ENCODE measurements at regions not wholly inside any gene's neighbourhood (a gene's known extent, or its start where the extent isn't known, plus 50 kb on each side); places are given as distances from the start of the nearest gene placed in this dataset.

DNA sequence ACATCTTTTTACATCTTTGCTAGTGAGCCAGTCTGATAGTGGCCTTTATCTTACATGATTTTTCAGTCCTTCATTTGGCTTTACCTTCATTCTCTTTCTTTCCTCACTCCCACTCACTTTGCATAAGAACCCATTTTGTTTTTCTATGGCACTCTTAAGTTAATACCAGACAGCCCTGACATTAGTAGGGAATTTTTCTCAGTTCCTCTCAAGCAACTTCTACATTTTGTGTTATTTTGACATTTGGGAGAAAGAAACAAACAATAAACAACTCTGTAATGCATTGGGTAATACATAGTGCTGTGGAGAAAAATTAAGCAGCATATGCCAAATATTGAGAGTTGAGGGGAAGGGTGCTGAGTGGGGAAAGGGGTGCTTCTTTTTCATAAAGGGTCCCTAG, 524.1 kb upstream of the JAG1 start:
- peaks cover 18% of the 10 kb centered on the region for H3K4me1 Mint-ChIP-seq (ENCODE audit: low read depth, unreplicated experiment)
- no peaks in the 10 kb centered on the region for H3K27me3 Mint-ChIP-seq (ENCODE audit: unreplicated experiment)
- H3K9me3 Mint-ChIP-seq (ENCODE audit: low read depth, unreplicated experiment) = no peaks in the 10 kb centered on the region
- no peak overlapping the region for H3K4me3 Mint-ChIP-seq (ENCODE audit: low read depth, unreplicated experiment)
- no peak overlapping the region for H3K27ac Mint-ChIP-seq (ENCODE audit: unreplicated experiment)
- BruUV-seq (replicated peaks) = no TSS peak
- CTCF ChIA-PET = no interaction called here
- TF ChIP-seq, protein P1, sequence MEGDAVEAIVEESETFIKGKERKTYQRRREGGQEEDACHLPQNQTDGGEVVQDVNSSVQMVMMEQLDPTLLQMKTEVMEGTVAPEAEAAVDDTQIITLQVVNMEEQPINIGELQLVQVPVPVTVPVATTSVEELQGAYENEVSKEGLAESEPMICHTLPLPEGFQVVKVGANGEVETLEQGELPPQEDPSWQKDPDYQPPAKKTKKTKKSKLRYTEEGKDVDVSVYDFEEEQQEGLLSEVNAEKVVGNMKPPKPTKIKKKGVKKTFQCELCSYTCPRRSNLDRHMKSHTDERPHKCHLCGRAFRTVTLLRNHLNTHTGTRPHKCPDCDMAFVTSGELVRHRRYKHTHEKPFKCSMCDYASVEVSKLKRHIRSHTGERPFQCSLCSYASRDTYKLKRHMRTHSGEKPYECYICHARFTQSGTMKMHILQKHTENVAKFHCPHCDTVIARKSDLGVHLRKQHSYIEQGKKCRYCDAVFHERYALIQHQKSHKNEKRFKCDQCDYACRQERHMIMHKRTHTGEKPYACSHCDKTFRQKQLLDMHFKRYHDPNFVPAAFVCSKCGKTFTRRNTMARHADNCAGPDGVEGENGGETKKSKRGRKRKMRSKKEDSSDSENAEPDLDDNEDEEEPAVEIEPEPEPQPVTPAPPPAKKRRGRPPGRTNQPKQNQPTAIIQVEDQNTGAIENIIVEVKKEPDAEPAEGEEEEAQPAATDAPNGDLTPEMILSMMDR (IDR thresholded peaks at IDR 0.05; ENCODE audit: unreplicated experiment) = no peak
- peaks cover 6% of the 10 kb centered on the region for H3K36me3 Mint-ChIP-seq (ENCODE audit: insufficient read depth, unreplicated experiment)
- intact Hi-C loops (cut with micrococcal nuclease; ENCODE audit: unreplicated experiment) = no loop called here
- no peak for DNase-seq

- CTCF ChIA-PET = no interaction called here
- H3K27me3 Mint-ChIP-seq (ENCODE audit: unreplicated experiment) = no peaks in the 10 kb centered on the region
- no peak for DNase-seq
- H3K9me3 Mint-ChIP-seq (ENCODE audit: low read depth, unreplicated experiment) = no peaks in the 10 kb centered on the region
- TF ChIP-seq, protein P1 (IDR thresholded peaks at IDR 0.05; ENCODE audit: unreplicated experiment) = no peak
- H3K4me3 Mint-ChIP-seq (ENCODE audit: low read depth, unreplicated experiment) = no peak overlapping the region
- H3K27ac Mint-ChIP-seq (ENCODE audit: unreplicated experiment) = no peak overlapping the region
- H3K4me1 Mint-ChIP-seq (ENCODE audit: low read depth, unreplicated experiment) = peaks cover 22% of the 10 kb centered on the region
- no TSS peak for BruUV-seq (replicated peaks)
- intact Hi-C loops (cut with micrococcal nuclease; ENCODE audit: unreplicated experiment) = loop anchor here (10.0 kb wide), 3 partner anchors 106 to 336 kb away; no protein-coding TSS in a partner anchor
- H3K36me3 Mint-ChIP-seq (ENCODE audit: insufficient read depth, unreplicated experiment) = peaks cover 6% of the 10 kb centered on the region
These were observed 526.6 kb upstream of the JAG1 start for GRCh38 chr20:11200423-11200822.

DNA sequence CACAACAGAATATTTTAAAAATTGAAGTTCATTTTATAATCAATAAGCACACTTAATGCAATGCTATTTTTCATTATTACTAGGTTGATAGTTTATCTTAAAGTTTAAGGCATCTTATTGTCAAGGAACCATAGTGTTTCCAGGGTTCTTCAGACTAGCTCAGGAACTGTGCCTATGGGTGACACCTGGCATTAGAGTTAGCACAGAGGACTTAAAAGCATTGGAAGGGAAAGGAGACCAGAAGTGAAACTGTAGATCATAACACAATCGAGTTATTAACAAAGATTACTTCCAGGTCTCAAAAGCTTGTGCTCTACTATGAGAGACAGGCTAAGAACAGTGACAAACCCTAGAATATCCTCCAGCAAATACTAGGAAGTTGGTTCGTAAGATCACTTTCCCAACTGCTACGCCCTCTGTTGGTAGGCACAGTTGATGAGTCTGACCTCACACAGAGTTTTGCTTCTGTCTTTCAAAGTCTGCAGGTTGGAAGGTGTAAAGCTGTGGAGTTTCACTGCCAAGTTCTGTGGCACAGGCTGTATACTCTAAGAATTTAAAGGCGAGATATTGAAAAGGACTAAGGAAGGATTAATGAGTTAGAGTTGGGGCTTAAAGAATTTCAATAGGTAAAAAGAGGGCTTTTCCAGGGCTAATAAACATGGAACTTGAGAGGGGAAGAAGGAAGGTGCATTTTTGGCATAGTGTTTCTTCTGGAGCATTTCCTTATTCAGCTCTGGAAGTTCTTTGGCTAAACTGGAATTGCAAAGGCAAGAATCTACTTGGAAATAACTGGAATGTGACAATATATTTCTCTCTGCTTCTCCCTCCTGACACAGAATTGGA, 531.3 kb upstream of the JAG1 start:
- no peaks in the 10 kb centered on the region for H3K27me3 Mint-ChIP-seq (ENCODE audit: unreplicated experiment)
- CTCF ChIA-PET = interaction anchor here (0.6 to 1.3 kb wide), 10 partner anchors 15 to 649 kb away, joined by 3 to 6 read pairs (median 3); no protein-coding TSS in a partner anchor
- no TSS peak for BruUV-seq (replicated peaks)

DNA sequence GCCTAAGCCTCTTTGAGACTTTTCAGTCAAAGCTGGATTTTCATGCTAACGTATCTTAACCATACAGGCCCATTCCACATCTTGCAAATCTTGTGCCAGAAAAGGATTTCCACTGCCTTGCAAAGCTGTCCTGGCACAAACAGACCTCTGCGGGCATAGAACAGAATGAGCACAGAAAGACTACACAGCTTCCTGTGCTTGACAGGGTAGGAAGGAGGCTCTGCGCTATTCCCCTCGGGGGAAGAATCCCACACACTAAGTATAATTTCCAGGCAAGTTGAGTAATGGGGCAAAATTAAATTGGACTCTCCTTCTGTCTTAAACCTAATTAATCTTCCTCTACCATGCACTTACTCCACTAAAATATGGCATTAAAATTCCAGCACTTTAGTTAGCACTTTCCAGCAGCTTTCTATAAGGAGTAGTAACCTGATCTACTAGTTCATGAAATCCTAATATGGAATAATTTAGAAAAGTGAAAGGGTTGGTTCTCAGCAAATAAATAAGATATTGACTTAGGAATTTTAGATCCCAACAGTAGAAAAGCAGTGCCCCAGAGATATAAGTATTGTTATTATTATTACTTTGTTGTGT, 532.1 kb upstream of the JAG1 start:
- intact Hi-C loops (cut with micrococcal nuclease; ENCODE audit: unreplicated experiment) = loop anchor here (2.0 to 10.0 kb wide), 10 partner anchors 27 to 653 kb away; no protein-coding TSS in a partner anchor
- Mint-ChIP-seq H3K27me3 (ENCODE audit: unreplicated experiment) (no peaks in the 10 kb centered on the region), H3K4me1 (ENCODE audit: low read depth, unreplicated experiment) (peaks cover 28% of the 10 kb centered on the region), H3K9me3 (ENCODE audit: low read depth, unreplicated experiment) (no peaks in the 10 kb centered on the region), H3K36me3 (ENCODE audit: insufficient read depth, unreplicated experiment) (no peaks in the 10 kb centered on the region), H3K4me3 (ENCODE audit: low read depth, unreplicated experiment) (no peak overlapping the region), H3K27ac (ENCODE audit: unreplicated experiment) (peak overlapping the region; percentile 45)
- no TSS peak for BruUV-seq (replicated peaks)
- CTCF ChIA-PET = interaction anchor here (0.6 to 1.3 kb wide), 7 partner anchors 16 to 650 kb away, joined by 3 to 6 read pairs (median 3); no protein-coding TSS in a partner anchor
- DNase-seq = no peak
- TF ChIP-seq, protein P1 (IDR thresholded peaks at IDR 0.05; ENCODE audit: unreplicated experiment) = no peak

More for the DNA sequence above, 531.3 kb upstream of the JAG1 start:
- Mint-ChIP-seq H3K4me3 (ENCODE audit: low read depth, unreplicated experiment) (no peak overlapping the region), H3K4me1 (ENCODE audit: low read depth, unreplicated experiment) (peaks cover 28% of the 10 kb centered on the region), H3K27ac (ENCODE audit: unreplicated experiment) (peak overlapping the region; percentile 45), H3K36me3 (ENCODE audit: insufficient read depth, unreplicated experiment) (no peaks in the 10 kb centered on the region), H3K9me3 (ENCODE audit: low read depth, unreplicated experiment) (no peaks in the 10 kb centered on the region)
- DNase-seq = peak; percentile 66
- intact Hi-C loops (cut with micrococcal nuclease; ENCODE audit: unreplicated experiment) = loop anchor here (5.0 to 10.0 kb wide), 8 partner anchors 48 to 528 kb away; no protein-coding TSS in a partner anchor
- TF ChIP-seq, protein P1 (IDR thresholded peaks at IDR 0.05; ENCODE audit: unreplicated experiment) = peak; percentile 40

Data from Calu3 (cell line).